K562 (cell line): ENCODE measurements at regions not wholly inside any gene's neighbourhood (a gene's known extent, or its start where the extent isn't known, plus 50 kb on each side); places are given as distances from the start of the nearest gene placed in this dataset.

Source experiments
- GTF2E2 ChIP-seq: fragments of 200-800 bp; sonication (Bioruptor generic); IDR thresholded peaks from 2 replicates; pipeline ENCODE4 v1.6.1; 2016; ENCODE audit warnings: missing genetic modification characterization, missing compliant biosample characterization
- MTF1 ChIP-seq: fragments of 250-450 bp; sonication (Bioruptor Pico); IDR thresholded peaks from 2 replicates; pipeline ENCODE4 v1.9.0; 2021; ENCODE audit warnings: moderate library complexity, mild to moderate bottlenecking, inconsistent platforms, borderline replicate concordance
- SMC3 ChIP-seq: conservative IDR thresholded peaks from 2 replicates; pipeline ENCODE4 v1.6.1; 2011; ENCODE audit warnings: low read depth, low read length, improper control_type of control experiment; ENCODE audit not compliant: insufficient read depth
- TAF15 ChIP-seq: fragments of 200-400 bp; formaldehyde crosslinking; IDR thresholded peaks from 2 replicates; pipeline ENCODE4 v1.6.1; 2017; ENCODE audit warnings: mild to moderate bottlenecking, low read depth, low read length, moderate library complexity
- TF ChIP-seq, protein P1 (sequence below): fragments of 450-650 bp; conservative IDR thresholded peaks from 2 replicates; pipeline ENCODE4 v1.6.1; 2016; ENCODE audit warnings: missing genetic modification characterization, low read depth, mild to moderate bottlenecking, control low read depth, missing compliant biosample characterization
- TF ChIP-seq, protein P2 (sequence below), 3 experiments: IDR thresholded peaks in 2 of 3; conservative IDR thresholded peaks in 1 of 3; 2 replicates each; pipeline ENCODE4 v1.5.1; 2011 to 2012; ENCODE audit warnings: low read length in 3 of 3, mild to moderate bottlenecking in 3 of 3, control low read depth in 2 of 3, improper control_type of control experiment in 1 of 3, inconsistent platforms in 1 of 3, low read depth in 1 of 3, mixed read lengths in 1 of 3, moderate library complexity in 1 of 3; ENCODE audit not compliant: insufficient read depth in 2 of 3
- TF ChIP-seq, protein P3 (sequence below): IDR thresholded peaks from 2 replicates; pipeline ENCODE4 v1.6.1; 2016; ENCODE audit warnings: missing genetic modification characterization, missing compliant biosample characterization

DNA sequence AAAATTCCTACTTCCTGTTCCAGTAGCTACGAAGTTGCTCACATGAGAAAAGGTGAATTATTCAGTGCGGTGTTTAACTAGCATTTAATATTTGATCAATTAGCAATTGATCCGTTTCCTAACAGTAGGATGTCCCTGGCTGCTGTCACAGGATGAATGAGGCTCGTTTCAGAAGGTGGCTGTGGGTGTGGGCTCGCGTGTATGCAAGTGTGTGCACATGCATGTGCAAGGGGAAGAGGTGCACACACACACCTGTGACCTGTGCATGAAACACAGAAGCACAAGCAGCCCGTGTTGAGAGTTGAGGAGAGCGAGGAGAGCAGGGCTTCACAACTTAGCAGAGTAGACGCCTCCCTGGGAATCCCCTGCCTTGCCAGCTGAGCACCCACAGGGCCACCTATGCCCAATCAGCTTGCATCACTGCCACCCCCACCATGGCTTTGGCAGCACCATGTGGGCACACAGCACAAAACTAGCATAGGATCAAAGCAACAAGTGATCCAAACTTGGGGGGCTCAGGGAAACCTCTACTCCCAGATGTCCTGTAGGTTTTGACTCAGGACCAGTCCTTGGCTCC, 107.2 kb downstream of the C5orf15 start:
- TF ChIP-seq, protein P1, sequence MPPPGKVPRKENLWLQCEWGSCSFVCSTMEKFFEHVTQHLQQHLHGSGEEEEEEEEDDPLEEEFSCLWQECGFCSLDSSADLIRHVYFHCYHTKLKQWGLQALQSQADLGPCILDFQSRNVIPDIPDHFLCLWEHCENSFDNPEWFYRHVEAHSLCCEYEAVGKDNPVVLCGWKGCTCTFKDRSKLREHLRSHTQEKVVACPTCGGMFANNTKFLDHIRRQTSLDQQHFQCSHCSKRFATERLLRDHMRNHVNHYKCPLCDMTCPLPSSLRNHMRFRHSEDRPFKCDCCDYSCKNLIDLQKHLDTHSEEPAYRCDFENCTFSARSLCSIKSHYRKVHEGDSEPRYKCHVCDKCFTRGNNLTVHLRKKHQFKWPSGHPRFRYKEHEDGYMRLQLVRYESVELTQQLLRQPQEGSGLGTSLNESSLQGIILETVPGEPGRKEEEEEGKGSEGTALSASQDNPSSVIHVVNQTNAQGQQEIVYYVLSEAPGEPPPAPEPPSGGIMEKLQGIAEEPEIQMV (tag) = no peak
- TF ChIP-seq, protein P2, sequence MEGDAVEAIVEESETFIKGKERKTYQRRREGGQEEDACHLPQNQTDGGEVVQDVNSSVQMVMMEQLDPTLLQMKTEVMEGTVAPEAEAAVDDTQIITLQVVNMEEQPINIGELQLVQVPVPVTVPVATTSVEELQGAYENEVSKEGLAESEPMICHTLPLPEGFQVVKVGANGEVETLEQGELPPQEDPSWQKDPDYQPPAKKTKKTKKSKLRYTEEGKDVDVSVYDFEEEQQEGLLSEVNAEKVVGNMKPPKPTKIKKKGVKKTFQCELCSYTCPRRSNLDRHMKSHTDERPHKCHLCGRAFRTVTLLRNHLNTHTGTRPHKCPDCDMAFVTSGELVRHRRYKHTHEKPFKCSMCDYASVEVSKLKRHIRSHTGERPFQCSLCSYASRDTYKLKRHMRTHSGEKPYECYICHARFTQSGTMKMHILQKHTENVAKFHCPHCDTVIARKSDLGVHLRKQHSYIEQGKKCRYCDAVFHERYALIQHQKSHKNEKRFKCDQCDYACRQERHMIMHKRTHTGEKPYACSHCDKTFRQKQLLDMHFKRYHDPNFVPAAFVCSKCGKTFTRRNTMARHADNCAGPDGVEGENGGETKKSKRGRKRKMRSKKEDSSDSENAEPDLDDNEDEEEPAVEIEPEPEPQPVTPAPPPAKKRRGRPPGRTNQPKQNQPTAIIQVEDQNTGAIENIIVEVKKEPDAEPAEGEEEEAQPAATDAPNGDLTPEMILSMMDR (IDR thresholded peaks at IDR 0.05 in 2 of 3, conservative IDR thresholded peaks at IDR 0.05 in 1 of 3; ENCODE audit: insufficient read depth in 2 of 3, low read depth in 1 of 3, low read length in 3 of 3) = no peak
- TF ChIP-seq, protein P3, sequence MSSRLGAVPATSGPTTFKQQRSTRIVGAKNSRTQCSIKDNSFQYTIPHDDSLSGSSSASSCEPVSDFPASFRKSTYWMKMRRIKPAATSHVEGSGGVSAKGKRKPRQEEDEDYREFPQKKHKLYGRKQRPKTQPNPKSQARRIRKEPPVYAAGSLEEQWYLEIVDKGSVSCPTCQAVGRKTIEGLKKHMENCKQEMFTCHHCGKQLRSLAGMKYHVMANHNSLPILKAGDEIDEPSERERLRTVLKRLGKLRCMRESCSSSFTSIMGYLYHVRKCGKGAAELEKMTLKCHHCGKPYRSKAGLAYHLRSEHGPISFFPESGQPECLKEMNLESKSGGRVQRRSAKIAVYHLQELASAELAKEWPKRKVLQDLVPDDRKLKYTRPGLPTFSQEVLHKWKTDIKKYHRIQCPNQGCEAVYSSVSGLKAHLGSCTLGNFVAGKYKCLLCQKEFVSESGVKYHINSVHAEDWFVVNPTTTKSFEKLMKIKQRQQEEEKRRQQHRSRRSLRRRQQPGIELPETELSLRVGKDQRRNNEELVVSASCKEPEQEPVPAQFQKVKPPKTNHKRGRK (tag) = no peak
- TF ChIP-seq TAF15 = no peak
- TF ChIP-seq GTF2E2 = no peak
- no peak for TF ChIP-seq SMC3
- TF ChIP-seq MTF1 (CRISPR knock-in tag) = no peak
